ENCODE measurements at regions not wholly inside any gene's neighbourhood (a gene's known extent, or its start where the extent isn't known, plus 50 kb on each side); places are given as distances from the start of the nearest gene placed in this dataset.
"Not testable (repeated sequence)": the region's sequence is repeated elsewhere in the genome, so short reads cannot be mapped to it uniquely, and the experiment has no call there.

DNA sequence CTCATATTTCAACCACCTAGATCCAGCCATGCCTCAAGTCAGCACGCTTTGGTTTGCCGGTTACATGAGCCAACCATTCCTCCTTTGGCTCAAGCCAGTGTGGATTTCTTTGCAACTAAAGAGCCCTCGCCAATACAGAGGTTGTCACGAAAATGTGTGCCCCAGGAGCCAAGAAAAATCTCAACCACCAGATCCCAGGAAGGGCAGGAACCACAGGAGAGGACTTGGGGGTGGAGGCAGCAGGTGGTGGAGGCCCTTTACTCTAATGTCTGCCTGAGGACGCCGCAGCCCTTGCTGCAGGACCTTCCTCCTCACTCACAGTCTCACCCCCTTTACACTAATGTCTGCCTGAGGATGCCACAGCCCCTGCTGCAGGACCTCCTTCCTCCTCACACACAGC, 144.8 kb upstream of the PHACTR3 start:
- no peak for DNase-seq (ENCODE audit: low read depth in 2 of 2)

DNA sequence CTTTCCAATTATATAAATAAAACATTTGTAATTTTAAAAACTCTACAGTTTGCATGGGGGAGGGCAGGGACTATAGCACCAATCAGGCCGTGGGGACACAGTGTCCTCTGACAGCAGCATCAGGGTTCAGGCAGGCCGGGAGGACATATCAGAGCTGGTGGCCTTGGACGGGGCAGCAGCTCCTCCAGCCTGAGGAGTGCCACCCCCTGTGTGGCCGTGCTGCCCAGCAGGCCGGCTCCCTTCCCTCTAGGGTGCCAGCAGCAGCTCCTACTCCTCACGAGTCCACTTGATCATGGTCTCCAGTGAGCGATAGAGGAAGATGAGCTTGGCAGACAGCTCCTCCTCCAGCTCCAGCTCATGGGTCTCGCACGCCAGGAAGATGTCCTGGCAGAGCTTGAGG, 144.0 kb upstream of the PHACTR3 start:
- no peak for DNase-seq (ENCODE audit: low read depth in 2 of 2)

DNA sequence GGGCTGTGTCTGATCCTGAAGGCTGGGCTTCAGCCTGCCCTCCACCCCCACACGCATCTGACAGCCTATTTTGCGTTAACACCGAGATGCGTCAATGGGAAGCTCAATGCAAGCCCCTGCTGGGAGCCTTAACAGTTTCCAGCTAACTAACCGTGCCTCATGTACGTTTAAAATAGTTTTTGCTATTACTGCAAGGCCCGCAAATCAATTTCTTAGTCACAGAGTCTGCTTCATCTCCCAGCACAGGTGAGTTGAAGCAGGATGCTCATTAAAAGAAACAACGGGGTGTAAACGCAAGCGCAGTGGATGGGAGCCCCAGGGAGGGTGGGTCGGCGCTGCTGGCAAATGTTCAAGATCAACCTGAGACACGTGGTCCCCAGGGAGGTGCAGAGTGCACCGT, 142.8 kb upstream of the PHACTR3 start:
- no peak for DNase-seq (ENCODE audit: low read depth in 2 of 2)

DNA sequence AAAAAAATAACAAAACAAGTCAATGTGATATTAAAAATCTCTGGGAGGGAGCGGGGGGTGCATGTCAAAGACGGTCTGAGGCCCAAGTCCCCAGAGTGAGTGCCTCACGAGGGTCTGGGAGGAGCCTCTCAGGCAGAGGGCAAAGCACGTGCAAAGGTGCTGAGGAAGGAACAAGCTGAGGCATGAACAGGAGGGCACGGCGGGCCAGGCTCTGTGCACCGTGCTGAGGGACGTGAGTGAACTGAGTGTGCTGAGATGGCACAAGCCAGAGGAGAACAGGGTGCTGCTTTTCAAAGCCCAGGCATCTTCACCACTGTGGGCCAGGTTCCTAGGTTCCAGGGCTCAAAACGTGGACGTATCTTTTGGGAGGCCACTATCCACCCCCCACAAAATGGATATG, 142.1 kb upstream of the PHACTR3 start:
- no peak for DNase-seq (ENCODE audit: low read depth in 2 of 2)

DNA sequence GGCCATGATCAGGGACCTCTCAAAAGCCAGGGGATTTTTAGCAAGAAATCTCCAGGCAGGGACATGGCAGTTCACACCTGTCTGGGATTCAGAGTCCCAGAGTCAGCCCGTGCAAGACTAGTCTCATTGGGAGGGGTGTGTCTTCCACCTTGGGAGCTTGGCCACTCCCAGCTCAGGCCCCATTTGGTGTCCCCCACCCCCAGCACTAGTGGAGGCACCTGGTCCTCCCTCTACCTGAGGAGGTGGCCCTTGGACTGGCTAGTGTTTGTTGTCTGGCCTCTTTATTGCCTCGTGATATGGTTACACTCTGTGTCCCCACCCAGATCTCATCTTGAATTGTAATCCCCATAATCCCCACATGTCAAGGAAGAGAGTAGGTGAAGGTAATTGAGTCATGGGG, 140.8 kb upstream of the PHACTR3 start:
- DNase-seq (ENCODE audit: low read depth in 2 of 2) = no peak

DNA sequence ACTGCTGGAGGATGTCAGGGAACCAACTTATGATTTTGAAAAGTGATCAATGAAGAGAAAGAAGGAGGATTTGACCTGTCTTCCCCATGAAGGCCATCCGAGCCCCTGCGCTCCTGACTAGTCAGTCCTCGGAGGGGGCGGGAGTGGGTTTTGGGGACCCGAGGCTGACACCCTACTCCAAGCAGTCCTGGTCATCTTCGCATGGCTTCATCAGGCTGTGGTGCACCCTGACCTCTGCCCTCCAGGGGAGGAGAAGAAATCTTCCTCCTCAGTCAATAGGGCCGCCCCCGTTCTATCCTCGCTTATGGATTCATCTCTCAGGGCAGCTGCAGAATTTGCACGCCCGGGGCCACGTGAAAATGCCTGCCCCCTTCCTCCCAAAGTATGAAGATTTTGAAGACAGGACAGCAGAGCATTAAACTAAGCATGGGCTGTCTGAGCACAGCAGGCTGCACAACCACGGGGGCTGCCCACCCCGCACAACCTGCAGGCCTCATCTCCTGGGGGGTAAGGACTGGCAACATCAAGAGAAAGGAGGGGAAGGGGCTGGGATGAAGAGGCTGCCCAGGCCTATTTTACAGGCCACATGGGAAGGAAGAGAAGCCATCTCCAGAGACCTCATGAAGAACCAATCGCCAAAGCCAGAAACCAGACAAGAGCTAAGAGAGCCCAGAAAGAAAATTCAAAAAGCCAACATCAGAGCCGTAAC, 138.1 kb upstream of the PHACTR3 start:
- DNase-seq (ENCODE audit: low read depth in 2 of 2) = no peak

DNA sequence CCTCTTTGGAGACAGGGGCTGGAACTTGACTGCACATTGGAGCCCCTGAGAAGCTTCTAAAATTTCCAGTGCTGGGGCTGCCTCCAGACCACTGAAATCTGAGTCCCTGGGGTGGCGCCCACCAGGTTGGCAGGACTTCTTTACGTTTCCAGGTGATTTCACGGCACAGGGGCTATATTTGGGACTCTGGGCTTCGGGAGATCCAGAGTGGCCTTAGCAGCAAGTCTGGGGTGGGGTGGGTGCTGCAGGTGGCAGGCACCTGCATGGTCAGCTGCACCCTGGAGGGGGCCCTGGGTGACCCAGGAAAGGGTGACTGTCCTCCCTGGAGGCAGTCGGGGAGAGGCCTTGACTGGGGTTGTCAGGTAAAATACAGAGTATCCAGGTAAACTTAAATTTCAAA, 135.5 kb upstream of the PHACTR3 start:
- DNase-seq (ENCODE audit: low read depth in 2 of 2) = no peak

DNA sequence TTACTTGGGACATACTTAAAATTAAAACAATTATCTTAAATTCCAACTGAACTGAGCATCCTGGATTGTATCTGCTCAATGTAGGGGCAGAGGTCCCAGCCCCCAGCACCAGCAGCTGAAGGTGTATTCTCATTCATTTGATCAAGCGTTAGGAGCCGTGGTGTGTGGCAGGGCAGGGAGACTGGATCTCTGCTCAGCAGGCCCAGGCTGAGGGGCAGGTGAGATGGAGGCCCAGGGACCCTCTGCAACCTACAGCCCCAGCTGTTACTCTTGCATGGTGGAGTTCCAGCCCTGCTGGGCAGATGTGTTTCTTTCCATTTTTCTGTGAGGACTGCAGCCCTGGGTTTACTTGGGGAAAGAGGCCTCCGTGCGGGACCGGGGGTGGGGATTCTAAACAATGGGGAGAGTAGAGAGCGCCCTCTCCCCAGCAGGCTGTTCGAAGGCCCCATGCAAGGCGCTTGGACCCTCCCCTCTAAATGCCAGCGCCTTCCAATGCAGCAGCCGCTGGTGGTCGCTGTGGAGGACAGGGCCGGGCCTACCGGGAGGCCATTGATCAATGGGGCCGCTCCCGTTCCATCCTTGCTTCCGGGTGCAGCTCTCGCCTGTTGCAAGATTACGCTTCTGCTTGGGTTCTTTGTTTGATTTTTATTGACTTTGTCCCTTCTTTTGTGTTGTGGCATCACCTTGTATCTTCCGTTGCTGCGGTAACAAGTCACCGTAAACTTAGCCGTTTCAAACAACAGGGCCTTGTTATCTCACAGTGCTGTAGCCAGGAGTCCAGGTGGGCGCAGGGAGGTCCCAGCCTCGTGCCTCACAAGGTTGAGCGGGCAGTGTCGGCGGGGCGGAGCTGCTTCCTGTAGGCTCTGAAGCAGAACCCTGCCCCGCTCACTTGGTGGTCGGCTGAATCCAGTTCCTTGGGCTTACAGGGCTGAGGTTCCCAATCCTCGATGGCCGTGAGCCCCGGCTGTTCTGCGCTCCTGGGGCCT, 134.8 kb upstream of the PHACTR3 start:
- DNase-seq (ENCODE audit: low read depth in 2 of 2) = no peak

DNA sequence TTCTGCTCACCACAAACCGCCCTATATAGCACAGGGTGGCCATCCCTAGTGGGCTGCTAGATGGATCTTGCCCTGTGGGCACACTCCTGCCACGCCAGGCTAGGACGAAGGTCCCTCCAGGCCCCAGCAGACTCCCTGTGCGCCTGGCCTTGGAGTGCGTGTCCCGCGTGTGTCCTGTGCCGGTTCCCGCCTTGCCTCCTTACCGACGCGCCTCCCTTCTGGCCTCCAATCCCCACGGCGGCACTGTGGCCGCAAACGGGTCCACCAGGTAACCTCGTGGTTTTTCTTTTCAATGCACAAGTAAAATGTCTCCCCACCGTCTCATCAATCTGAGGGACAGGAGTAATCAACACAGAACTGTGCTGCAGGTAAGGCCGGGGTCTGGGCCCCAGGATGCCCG, 133.8 kb upstream of the PHACTR3 start:
- no peak for DNase-seq (ENCODE audit: low read depth in 2 of 2)

DNA sequence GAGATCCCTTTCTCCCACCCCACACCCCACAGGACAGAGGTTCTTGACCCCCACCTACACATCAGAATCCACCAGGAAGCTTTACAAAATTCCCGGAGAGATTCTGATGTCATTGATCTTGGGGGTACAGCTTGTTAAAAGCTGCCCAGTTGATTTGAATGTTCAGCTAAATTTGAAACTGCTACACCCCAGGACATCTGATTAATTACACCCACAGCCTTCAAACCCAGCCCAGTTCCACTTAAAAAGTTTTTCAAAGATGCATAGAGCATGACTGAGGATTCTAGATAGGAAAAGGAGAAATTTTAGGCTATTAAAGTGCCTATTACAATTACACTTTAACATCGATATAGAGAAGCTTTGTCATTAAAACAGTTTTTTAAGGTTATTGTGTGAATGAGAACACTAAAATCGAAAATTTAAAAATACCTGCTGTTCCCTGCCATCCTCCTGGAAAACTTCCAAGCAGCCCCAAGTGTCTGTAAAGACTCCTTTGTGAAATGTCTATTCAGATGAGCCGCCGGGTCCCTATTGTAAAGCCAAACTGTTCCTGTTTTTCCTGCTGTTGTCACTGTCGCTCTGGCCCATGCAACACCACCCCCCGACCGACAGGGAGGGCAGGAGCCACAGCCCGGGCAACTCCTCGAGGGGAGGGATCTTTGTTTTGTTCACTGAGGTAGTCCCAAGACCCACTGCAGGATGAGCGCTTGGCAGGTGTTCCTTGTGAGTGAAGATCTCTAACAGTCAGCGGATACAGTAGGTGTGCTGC, 132.5 kb upstream of the PHACTR3 start:
- DNase-seq (ENCODE audit: low read depth in 2 of 2) = no peak

DNA sequence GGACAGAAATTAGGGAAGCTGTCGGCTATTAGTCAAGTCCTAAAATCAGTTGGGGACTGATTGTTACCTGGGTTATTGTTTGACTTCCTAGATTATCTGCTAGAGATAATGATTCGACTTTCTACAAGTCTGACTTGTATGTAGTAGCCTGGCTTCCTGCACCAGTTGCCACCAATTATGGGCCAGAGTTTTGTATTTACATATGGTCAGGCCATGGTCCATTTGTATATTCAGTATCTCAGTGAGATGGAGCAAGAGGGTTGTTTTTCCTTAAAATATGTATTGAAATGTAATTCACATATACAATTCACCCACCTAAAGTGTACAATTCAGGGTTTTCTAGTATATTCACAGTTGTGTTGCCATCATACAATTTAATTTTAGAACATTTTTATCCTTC, 130.6 kb upstream of the PHACTR3 start:
- DNase-seq (ENCODE audit: low read depth in 2 of 2) = no peak

DNA sequence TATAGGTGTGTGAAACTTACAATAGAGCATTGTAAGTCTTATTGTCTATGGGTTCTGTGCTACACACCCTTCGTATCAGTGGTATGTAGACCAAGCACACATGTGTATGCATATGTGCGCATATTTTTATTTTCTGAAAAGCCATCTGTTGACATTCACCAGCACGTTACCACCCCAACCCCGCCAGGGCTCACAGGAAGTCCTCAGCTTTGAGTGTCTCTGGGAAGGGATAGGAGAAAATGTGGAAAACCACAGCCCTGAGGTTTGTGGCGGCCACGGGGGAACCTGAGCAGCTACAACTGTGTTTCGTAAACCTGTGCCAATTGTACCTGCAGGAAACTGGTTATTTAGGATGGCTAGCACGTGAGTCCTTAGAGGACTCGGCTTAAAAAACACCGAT, 123.3 kb upstream of the PHACTR3 start:
- no peak for DNase-seq (ENCODE audit: low read depth in 2 of 2)

DNA sequence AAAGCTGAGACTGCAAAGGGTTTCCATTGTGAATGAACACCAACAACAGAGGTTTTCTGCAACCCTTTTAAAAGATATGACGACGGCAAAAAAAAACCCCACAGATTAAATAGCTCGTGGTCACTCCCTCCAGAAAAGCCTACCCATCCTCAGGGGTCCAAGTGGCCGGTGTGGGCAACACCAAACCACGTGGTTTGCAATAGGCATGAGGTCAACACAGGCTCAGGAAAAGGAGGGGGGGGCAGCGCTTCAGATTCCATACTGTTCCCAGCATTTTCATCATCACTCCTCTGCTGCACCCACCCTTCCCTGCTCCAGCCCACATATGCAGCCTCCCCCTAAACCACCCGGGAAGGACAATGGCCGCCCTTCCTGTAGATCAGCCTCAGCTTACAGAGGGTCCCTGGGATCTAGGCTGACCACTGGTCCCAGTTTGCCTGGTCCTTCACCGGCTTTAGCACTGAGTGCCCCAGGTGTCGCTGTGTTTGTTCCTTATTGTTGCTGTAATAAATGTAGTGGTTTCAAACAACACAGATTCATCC, 122.8 kb upstream of the PHACTR3 start:
- DNase-seq (ENCODE audit: low read depth in 2 of 2) = no peak

DNA sequence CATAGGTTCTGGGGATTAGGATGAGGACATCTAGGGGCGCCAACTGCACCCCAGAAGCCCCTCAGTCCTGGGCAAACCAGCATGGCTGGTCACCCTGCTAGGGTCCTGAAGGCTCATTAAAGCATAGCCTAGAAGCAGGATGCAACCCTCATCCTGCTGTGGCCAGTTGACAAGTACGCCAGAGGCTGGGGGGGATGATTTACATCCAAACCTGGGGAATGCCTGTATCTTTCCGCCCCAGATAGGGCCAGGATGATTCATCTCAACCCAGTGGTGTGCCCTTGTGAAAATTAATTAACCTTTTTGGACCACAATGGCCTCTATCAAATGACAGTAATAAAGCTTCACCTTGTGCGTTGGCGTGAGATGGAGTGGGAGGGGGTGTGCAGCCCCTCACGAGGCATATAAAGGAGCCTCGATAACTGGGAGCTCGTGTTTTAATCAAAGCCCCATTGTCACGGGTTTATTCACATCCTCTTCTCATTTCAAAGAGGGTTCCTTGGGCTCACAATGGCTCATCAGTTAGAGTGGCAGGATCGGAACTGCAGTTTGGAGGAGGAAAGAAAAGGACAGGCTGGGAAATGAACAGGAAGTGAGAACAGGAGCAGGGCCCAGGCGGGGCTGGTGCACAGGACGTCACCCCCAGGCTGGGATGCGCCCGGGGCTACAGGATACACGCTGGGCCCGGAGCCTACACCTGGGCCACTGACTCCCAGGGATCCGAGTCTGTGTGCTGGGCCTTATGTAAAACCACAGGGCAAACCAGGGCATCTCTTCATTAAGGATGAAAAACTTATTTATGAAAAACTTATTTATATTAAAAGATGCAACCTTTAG, 121.8 kb upstream of the PHACTR3 start:
- no peak for DNase-seq (ENCODE audit: low read depth in 2 of 2)

DNA sequence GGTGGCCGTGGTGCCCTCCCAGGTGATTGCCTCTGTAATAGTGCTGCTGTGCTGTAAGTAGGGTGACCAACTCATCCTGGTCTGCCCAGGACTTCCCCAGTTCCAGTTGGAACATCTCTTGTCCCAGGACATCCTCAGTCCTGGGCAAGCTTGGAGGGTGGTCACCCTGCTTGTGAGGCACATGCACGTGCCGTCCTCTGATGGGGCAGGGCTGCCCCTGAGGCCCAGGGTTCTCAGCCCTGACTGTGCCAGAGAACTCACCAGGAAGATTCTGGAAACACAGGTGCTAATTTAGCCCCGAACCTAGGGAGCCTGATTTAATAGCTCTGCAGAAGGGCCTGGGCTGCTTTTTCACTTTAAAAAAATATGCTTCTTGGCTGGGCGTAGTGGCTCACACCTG, 120.9 kb upstream of the PHACTR3 start:
- DNase-seq (ENCODE audit: low read depth in 2 of 2) = no peak

DNA sequence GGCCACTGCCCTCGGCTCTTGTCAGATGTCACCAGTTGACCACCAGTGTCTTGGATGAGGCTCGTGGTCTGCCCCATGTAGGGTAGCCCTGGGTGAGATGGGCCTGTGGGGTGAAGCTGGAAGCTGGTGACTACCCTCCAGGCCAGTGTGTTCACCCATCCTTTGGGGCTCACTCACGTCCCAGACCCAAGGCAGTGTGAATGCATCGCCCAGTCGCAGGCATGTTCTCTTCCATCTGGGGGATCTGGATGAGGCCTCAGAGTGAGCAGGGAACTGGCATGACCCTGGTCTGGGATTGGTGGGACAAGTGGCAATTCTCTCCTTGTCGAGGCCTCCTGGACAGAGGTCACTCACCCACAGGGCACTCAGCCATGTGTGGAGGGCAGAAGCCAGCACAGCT, 120.1 kb upstream of the PHACTR3 start:
- DNase-seq (ENCODE audit: low read depth in 2 of 2) = no peak

DNA sequence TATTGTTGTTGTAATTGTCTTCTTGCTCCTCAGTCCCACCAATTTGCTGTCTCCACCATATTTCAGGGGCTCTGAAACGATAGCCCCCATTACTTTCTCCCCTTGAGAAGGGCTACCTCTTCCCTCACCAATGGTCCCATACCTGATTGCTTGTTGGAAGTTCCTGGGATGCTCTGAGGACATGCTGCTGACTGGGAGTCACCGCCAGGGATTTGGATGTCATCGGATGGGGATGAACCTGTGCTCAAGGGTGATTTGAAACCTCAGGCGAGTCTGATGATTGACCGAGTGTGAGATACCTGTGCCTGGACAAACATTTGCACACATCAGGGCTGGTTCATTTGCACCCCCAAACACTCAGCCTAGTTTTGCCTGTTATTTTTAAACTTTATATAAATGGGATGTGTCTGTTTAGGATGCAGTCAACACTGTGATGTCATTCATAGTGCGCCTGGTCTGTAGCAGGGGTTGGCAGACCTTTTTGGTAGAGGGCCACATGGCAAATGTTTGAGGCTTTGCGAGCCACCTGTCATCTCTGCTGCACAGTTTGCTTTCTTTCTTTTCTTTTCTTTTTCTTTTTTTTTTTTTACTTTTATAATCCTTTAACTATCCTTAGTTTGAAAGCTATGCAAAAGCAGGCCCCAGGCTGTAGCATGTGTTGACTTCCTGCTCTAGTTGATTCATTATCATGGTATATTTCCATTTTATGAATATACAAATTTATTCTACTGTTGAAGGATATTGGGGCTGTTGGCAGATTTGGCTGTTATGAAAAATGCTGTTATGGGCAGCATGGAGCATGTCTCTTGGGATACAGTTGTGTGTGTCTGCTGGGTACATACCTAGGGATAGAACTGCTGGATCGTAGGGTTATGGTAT, 118.5 kb upstream of the PHACTR3 start:
- DNase-seq (ENCODE audit: low read depth in 2 of 2) = no peak

DNA sequence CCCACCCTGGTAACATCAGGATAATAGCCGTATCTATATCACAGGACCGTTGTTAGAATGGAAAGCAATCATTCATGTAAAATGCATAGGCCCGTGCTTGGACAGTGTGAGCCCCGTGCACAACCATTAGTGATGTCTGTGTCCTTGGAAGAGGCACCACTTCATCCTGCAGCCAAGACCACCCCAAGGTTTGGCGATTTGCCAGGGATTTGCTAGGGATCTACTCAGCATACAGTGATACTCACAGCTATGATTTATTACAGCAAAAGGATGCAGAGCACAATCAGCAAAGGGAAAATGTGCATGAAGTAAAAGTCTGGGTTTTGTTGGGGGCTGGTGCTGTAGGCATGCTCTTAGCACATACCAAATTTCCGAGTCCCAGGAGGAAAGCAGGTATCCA, 115.9 kb upstream of the PHACTR3 start:
- DNase-seq (ENCODE audit: low read depth in 2 of 2) = not testable (repeated sequence)

DNA sequence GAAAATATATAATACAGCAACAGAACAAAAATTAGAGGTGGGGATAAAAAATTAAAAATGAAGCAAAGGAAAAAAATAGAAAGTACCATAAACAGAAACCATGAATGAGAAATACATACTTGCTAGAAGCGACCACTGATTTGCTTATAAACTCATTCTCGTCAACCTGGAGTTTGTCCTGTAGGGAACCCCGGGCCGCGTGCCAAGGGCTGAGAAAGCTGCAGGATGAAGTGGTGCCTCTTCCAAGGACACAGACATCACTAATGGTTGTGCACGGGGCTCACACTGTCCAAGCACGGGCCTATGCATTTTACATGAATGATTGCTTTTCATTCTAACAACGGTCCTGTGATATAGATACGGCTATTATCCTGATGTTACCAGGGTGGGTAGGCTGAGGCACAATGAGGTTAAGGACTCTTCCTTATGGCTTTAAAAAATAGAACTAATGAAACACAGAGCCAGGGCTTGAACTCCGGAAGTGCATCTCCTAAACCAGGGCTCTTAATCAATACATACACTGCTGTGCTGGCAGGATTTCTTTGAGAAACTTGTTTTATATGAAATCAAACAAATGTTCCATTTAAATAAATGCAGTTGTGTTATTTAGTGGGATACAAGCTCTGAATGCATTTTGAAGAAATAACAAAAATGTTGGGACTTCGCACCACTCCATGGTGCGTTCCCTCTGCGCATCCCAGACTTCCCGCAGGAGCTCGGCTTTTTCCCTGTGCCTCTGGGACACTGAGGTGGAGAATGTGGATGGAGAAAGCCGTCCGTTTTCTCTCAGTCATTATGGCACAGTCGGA, 113.9 kb upstream of the PHACTR3 start:
- DNase-seq (ENCODE audit: low read depth in 2 of 2) = not testable (repeated sequence)
